ENCODE measurements at regions not wholly inside any gene's neighbourhood (a gene's known extent, or its start where the extent isn't known, plus 50 kb on each side); places are given as distances from the start of the nearest gene placed in this dataset.

- no peak for DNase-seq (ENCODE audit: low read depth in 2 of 2)
Measured at GRCh38 chr13:37934339-37935191, 65.0 kb upstream of the TRPC4 start.

DNA sequence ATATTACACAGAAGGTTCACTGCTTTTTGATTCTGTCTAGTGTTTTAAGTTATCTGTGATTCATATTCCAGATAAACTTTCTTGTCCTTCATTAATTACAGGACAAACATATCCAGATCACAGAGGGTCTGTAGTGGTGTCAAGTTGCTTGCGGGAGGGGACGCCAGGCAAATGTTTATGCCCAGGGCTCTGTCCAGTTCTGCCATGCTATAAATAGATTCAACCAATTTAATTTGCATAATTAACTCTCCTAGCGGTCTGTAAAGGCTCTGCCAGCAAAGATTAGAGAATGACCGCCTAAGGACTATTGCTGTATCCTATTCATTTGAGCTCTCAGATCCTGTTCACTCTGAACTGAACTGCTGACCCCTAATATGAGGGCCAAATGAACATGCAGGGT, 59.7 kb upstream of the TRPC4 start:
- DNase-seq (ENCODE audit: low read depth in 2 of 2) = no peak

- DNase-seq (ENCODE audit: low read depth in 2 of 2) = no peak
Measured at GRCh38 chr13:37927561-37927960, 58.0 kb upstream of the TRPC4 start.

DNA sequence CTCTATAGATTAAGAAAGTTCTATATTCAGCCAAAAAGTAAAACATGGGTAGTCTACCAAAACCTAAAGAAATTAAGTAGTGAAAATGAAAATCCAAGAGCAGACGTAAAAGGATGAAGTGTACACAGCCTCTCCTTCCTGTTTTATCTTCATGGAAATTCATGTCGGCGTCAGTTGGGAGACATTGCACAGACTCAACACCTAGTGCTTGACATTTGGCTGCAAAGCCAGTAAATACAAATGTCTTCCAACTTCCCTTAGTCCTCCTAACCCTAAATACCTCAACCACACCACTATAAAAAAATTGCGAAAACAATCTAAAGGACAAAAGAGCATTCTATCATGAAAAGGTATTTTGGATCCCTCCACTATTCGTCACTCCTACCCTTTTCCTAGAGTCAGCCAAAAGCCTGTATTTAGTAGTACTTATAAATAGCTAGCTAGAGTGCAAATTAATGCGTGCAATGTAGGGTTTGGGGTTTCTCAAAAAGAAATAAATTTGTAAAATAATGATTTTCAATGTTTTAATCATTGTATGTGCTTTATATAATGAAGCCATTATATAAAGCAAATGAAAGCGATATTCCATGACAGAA, 56.4 kb upstream of the TRPC4 start:
- DNase-seq (ENCODE audit: low read depth in 2 of 2) = no peak

- DNase-seq (ENCODE audit: low read depth in 2 of 2) = no peak
Measured at GRCh38 chr13:37923236-37923635, 53.7 kb upstream of the TRPC4 start.

GRCh38 chr13:37919329-37919880, 49.8 kb upstream of the TRPC4 start:
- DNase-seq (ENCODE audit: low read depth in 2 of 2) = no peak

All from dermis microvascular lymphatic vessel endothelial cell (primary cell).